IMR-90 (cell line): ENCODE measurements at regions not wholly inside any gene's neighbourhood (a gene's known extent, or its start where the extent isn't known, plus 50 kb on each side); places are given as distances from the start of the nearest gene placed in this dataset.

ENCODE experiments used
- ATAC-seq: fragments of 200-7000 bp; cut with Tn5 transposase; 2 replicates; pipeline ENCODE4 v1.9.1; 2020; ENCODE audit warnings: low read depth, mild to moderate bottlenecking, moderate library complexity
- BruUV-seq: library from RNA; stranded (reverse); fragments of 400-500 nt; replicated peaks from 2 replicates; lab custom pipeline; 2021; lab: Mats Ljungman, UMichigan
- CTCF ChIA-PET: fragments of 300-600 bp; formaldehyde crosslinking; extraction: SDS; loops from one replicate; lab custom pipeline; 2021; ENCODE audit warnings: antibody characterized with exemption; lab: Yijun Ruan, JAX
- POLR2A ChIA-PET: fragments of 300-600 bp; sonication (Branson Sonifier 250); formaldehyde crosslinking; loops from one replicate; lab custom pipeline; 2022; ENCODE audit warnings: antibody characterized with exemption; ENCODE audit not compliant: unreplicated experiment; lab: Charles Lee
- DNase-seq: peaks from one replicate; pipeline ENCODE4 v3.0.0; 2013
- H2AFZ ChIP-seq: replicated peaks from 2 replicates; pipeline ENCODE3; 2013; ENCODE audit warnings: low read length, mild to moderate bottlenecking; ENCODE audit not compliant: poor library complexity
- H2AK5ac ChIP-seq: 2 replicates; pipeline ENCODE4 v1.6.1; 2013; ENCODE audit warnings: low read depth, low read length, inconsistent platforms
- H2AK9ac ChIP-seq: replicated peaks from 2 replicates; pipeline ENCODE3; 2013; ENCODE audit warnings: mild to moderate bottlenecking, low read depth, low read length, moderate library complexity; ENCODE audit not compliant: poor library complexity
- H2BK120ac ChIP-seq: 2 replicates; pipeline ENCODE4 v1.6.1; 2013; ENCODE audit warnings: low read depth, low read length, inconsistent platforms
- H2BK15ac ChIP-seq: 3 replicates; pipeline ENCODE4 v1.6.1; 2013; ENCODE audit warnings: low read depth, low read length, inconsistent platforms
- H2BK20ac ChIP-seq: 2 replicates; pipeline ENCODE4 v1.6.1; 2013; ENCODE audit warnings: low read depth, mild to moderate bottlenecking, inconsistent platforms, low read length, moderate library complexity
- H2BK5ac ChIP-seq: 2 replicates; pipeline ENCODE4 v1.6.1; 2013; ENCODE audit warnings: mild to moderate bottlenecking, low read depth, low read length, inconsistent platforms; ENCODE audit not compliant: poor library complexity, severe bottlenecking
- H3K14ac ChIP-seq: replicated peaks from 2 replicates; pipeline ENCODE4 v1.6.1; 2013; ENCODE audit warnings: low read depth, low read length, inconsistent platforms
- H3K18ac ChIP-seq: 2 replicates; pipeline ENCODE4 v1.6.1; 2013; ENCODE audit warnings: low read depth, low read length, control low read depth
- H3K23ac ChIP-seq: 2 replicates; pipeline ENCODE4 v1.6.1; 2013; ENCODE audit warnings: low read depth, low read length, inconsistent platforms
- H3K27ac ChIP-seq: 2 replicates; pipeline ENCODE4 v1.5.1; 2013; ENCODE audit warnings: mild to moderate bottlenecking, control low read depth, low read length; ENCODE audit not compliant: insufficient read depth
- H3K27me3 ChIP-seq: 2 replicates; pipeline ENCODE4 v1.6.1; 2013; ENCODE audit warnings: low read length; ENCODE audit not compliant: control insufficient read depth, insufficient read depth
- H3K36me3 ChIP-seq: 2 replicates; pipeline ENCODE4 v1.6.1; 2013; ENCODE audit warnings: low read length, mixed read lengths; ENCODE audit not compliant: control insufficient read depth, insufficient read depth
- H3K4ac ChIP-seq: 2 replicates; pipeline ENCODE4 v1.6.1; 2013; ENCODE audit warnings: low read depth, low read length, inconsistent platforms
- H3K4me1 ChIP-seq: 2 replicates; pipeline ENCODE4 v1.6.1; 2013; ENCODE audit warnings: low read length, mixed read lengths; ENCODE audit not compliant: control insufficient read depth, insufficient read depth
- H3K4me2 ChIP-seq: 2 replicates; pipeline ENCODE4 v1.6.1; 2013; ENCODE audit warnings: low read depth, mild to moderate bottlenecking, control low read depth, low read length, moderate library complexity
- H3K4me3 ChIP-seq: 2 replicates; pipeline ENCODE4 v1.5.1; 2013; ENCODE audit warnings: low read depth, mild to moderate bottlenecking, control low read depth, low read length, moderate library complexity; ENCODE audit not compliant: insufficient read depth
- H3K56ac ChIP-seq: 2 replicates; pipeline ENCODE4 v1.6.1; 2013; ENCODE audit warnings: low read length, inconsistent platforms; ENCODE audit not compliant: insufficient read depth; ENCODE audit errors: extremely low read depth
- H3K79me1 ChIP-seq, 2 experiments: 2 replicates each; pipeline ENCODE4 v1.6.1; 2013; ENCODE audit warnings: low read length in 2 of 2, inconsistent platforms in 1 of 2, low read depth in 1 of 2
- H3K9ac ChIP-seq: 2 replicates; pipeline ENCODE4 v1.6.1; 2013; ENCODE audit warnings: low read depth, low read length, control low read depth
- H3K9me1 ChIP-seq: 2 replicates; pipeline ENCODE4 v1.6.1; 2013; ENCODE audit warnings: low read length, inconsistent platforms; ENCODE audit not compliant: insufficient read depth
- H3K9me3 ChIP-seq: 2 replicates; pipeline ENCODE4 v1.6.1; 2013; ENCODE audit warnings: low read length; ENCODE audit not compliant: control insufficient read depth, insufficient read depth
- H4K20me1 ChIP-seq: 2 replicates; pipeline ENCODE4 v1.6.1; 2013; ENCODE audit warnings: low read length, inconsistent platforms; ENCODE audit not compliant: insufficient read depth
- H4K5ac ChIP-seq: 2 replicates; pipeline ENCODE4 v1.6.1; 2013; ENCODE audit warnings: mild to moderate bottlenecking, low read depth, low read length, control low read depth
- H4K8ac ChIP-seq, 2 experiments: 2 replicates each; pipeline ENCODE4 v1.6.1; 2013; ENCODE audit warnings: low read depth in 2 of 2, low read length in 2 of 2, control low read depth in 1 of 2, inconsistent platforms in 1 of 2
- H4K91ac ChIP-seq: 2 replicates; pipeline ENCODE4 v1.6.1; 2013; ENCODE audit warnings: low read depth, low read length, inconsistent platforms; ENCODE audit not compliant: insufficient read depth
- BHLHE40 ChIP-seq: fragments of 150-350 bp; IDR thresholded peaks from 2 replicates; pipeline ENCODE4 v1.6.1; 2016; ENCODE audit warnings: mild to moderate bottlenecking, low read depth, low read length
- CEBPB ChIP-seq: IDR thresholded peaks from 2 replicates; pipeline ENCODE4 v1.6.1; 2012; ENCODE audit warnings: low read depth, low read length, improper control_type of control experiment
- CHD1 ChIP-seq: IDR thresholded peaks from 2 replicates; pipeline ENCODE4 v1.6.1; 2012; ENCODE audit warnings: low read depth, low read length, improper control_type of control experiment
- FOS ChIP-seq: fragments of 150-350 bp; IDR thresholded peaks from 2 replicates; pipeline ENCODE4 v1.6.1; 2016; ENCODE audit warnings: low read depth, low read length
- MAFK ChIP-seq: IDR thresholded peaks from 2 replicates; pipeline ENCODE4 v1.6.1; 2012; ENCODE audit warnings: low read depth, low read length, improper control_type of control experiment
- MAZ ChIP-seq: IDR thresholded peaks from 2 replicates; pipeline ENCODE4 v1.6.1; 2012; ENCODE audit warnings: low read depth, mild to moderate bottlenecking, low read length, improper control_type of control experiment, moderate library complexity, borderline replicate concordance
- MXI1 ChIP-seq: IDR thresholded peaks from 2 replicates; pipeline ENCODE4 v1.6.1; 2012; ENCODE audit warnings: low read depth, mild to moderate bottlenecking, low read length, moderate library complexity, borderline replicate concordance
- NFE2L2 ChIP-seq: fragments of 150-350 bp; IDR thresholded peaks from 2 replicates; pipeline ENCODE4 v1.6.1; 2016; ENCODE audit warnings: low read depth, mild to moderate bottlenecking, low read length
- POLR2A ChIP-seq: IDR thresholded peaks from 2 replicates; pipeline ENCODE4 v1.6.1; 2012; ENCODE audit warnings: mild to moderate bottlenecking, low read depth, low read length
- RAD21 ChIP-seq: IDR thresholded peaks from 2 replicates; pipeline ENCODE4 v1.6.1; 2012; ENCODE audit warnings: low read length, improper control_type of control experiment
- RCOR1 ChIP-seq: IDR thresholded peaks from 2 replicates; pipeline ENCODE4 v1.6.1; 2012; ENCODE audit warnings: mild to moderate bottlenecking, low read length, improper control_type of control experiment; ENCODE audit not compliant: insufficient replicate concordance
- RFX5 ChIP-seq: IDR thresholded peaks from 2 replicates; pipeline ENCODE4 v1.8.0; 2012; ENCODE audit warnings: low read depth, mild to moderate bottlenecking, low read length, moderate library complexity
- SMC3 ChIP-seq: fragments of 150-350 bp; IDR thresholded peaks from 2 replicates; pipeline ENCODE4 v1.6.1; 2016; ENCODE audit warnings: low read depth, mild to moderate bottlenecking, antibody characterized with exemption, low read length, moderate library complexity
- WGBS, 2 experiments: methylation state at CpG; one replicate each; pipeline versions ENCODE4 v1.1.5 to v1.1.7; 2013; ENCODE audit warnings: missing lambda C conversion rate in 2 of 2; ENCODE audit not compliant: insufficient read length in 1 of 2; ENCODE audit errors: extremely low coverage in 2 of 2; 5-methylcytosine and 5-hydroxymethylcytosine counted together
- dilution Hi-C: fragments of 300-500 bp; cut with HindIII; formaldehyde crosslinking; loops from one replicate; pipeline ENCODE4 v1.14.3; 2018; ENCODE audit warnings: low sequenced_read_pairs; ENCODE audit not compliant: unreplicated experiment
- in situ Hi-C: fragments of 300-500 bp; cut with MboI; formaldehyde crosslinking; loops from 3 replicates; pipeline ENCODE4 v1.14.3; 2019; ENCODE audit warnings: low sequenced_read_pairs, inconsistent platforms, mixed read lengths
- intact Hi-C: fragments of 100-400 bp; cut with micrococcal nuclease; formaldehyde crosslinking; loops from 2 replicates; pipeline ENCODE4 v1.10.0; 2022
- TF ChIP-seq, protein P1 (sequence below): fragments of 150-350 bp; IDR thresholded peaks from 2 replicates; pipeline ENCODE4 v1.6.1; 2017; ENCODE audit warnings: mild to moderate bottlenecking, antibody characterized with exemption, low read length, low read depth
- TF ChIP-seq, protein P2 (sequence below): conservative IDR thresholded peaks from 2 replicates; pipeline ENCODE4 v1.5.1; 2012; ENCODE audit warnings: mild to moderate bottlenecking, low read depth, low read length, improper control_type of control experiment
- TF ChIP-seq, protein P3 (sequence below): fragments of 150-350 bp; IDR thresholded peaks from 2 replicates; pipeline ENCODE4 v1.6.1; 2016; ENCODE audit warnings: low read depth, mild to moderate bottlenecking, low read length, moderate library complexity, borderline replicate concordance

DNA sequence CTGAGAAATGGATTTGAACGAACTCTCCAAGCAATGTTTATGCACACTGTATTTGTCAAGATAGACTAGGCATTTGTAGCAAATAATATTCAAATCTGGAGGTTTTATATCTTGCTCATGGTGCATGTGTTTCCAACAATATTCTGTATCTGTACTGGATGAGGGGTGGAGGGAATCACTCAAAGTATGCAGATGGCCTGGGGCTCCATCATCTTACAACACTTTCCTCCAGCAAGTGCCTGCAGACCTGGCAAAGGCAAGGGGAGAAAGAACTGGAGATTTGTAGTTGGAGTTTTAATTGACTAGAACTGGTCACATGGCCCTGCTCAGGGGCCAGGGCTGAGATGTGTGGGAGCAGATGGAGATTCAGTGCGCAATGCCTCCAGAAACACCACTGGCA lies 309.0 kb downstream of the PLK2 start:
- no peak overlapping the region for H2BK120ac ChIP-seq
- no peak for ATAC-seq
- no TSS peak for BruUV-seq
- no peak overlapping the region for H3K27ac ChIP-seq
- H2BK15ac ChIP-seq: no peak overlapping the region
- no peak overlapping the region for H3K18ac ChIP-seq
- no peaks in the 10 kb centered on the region for H3K27me3 ChIP-seq
- no peak overlapping the region for H3K4me2 ChIP-seq
- no peak overlapping the region for H2BK20ac ChIP-seq
- H3K36me3 ChIP-seq: no peaks in the 10 kb centered on the region
- H3K4ac ChIP-seq: no peak overlapping the region
- TF ChIP-seq RFX5 (no peak), MAFK (no peak), CEBPB (no peak), SMC3 (no peak), NFE2L2 (no peak), MXI1 (no peak), POLR2A (no peak), RAD21 (no peak), MAZ (no peak), FOS (no peak), CHD1 (no peak), RCOR1 (no peak), BHLHE40 (no peak)
- TF ChIP-seq, protein P1, sequence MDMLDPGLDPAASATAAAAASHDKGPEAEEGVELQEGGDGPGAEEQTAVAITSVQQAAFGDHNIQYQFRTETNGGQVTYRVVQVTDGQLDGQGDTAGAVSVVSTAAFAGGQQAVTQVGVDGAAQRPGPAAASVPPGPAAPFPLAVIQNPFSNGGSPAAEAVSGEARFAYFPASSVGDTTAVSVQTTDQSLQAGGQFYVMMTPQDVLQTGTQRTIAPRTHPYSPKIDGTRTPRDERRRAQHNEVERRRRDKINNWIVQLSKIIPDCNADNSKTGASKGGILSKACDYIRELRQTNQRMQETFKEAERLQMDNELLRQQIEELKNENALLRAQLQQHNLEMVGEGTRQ: no peak
- TF ChIP-seq, protein P2, sequence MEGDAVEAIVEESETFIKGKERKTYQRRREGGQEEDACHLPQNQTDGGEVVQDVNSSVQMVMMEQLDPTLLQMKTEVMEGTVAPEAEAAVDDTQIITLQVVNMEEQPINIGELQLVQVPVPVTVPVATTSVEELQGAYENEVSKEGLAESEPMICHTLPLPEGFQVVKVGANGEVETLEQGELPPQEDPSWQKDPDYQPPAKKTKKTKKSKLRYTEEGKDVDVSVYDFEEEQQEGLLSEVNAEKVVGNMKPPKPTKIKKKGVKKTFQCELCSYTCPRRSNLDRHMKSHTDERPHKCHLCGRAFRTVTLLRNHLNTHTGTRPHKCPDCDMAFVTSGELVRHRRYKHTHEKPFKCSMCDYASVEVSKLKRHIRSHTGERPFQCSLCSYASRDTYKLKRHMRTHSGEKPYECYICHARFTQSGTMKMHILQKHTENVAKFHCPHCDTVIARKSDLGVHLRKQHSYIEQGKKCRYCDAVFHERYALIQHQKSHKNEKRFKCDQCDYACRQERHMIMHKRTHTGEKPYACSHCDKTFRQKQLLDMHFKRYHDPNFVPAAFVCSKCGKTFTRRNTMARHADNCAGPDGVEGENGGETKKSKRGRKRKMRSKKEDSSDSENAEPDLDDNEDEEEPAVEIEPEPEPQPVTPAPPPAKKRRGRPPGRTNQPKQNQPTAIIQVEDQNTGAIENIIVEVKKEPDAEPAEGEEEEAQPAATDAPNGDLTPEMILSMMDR: no peak
- TF ChIP-seq, protein P3, sequence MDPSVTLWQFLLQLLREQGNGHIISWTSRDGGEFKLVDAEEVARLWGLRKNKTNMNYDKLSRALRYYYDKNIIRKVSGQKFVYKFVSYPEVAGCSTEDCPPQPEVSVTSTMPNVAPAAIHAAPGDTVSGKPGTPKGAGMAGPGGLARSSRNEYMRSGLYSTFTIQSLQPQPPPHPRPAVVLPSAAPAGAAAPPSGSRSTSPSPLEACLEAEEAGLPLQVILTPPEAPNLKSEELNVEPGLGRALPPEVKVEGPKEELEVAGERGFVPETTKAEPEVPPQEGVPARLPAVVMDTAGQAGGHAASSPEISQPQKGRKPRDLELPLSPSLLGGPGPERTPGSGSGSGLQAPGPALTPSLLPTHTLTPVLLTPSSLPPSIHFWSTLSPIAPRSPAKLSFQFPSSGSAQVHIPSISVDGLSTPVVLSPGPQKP: no peak
- dilution Hi-C loops (no loop called here), in situ Hi-C loops (loop anchor here (25.0 kb wide), 1 partner anchor 864 kb away; no protein-coding TSS in a partner anchor), intact Hi-C loops (no loop called here)
- H2AFZ ChIP-seq: no peak overlapping the region
- H3K9me1 ChIP-seq: no peaks in the 10 kb centered on the region
- DNase-seq: no peak
- no peak overlapping the region for H3K56ac ChIP-seq
- H4K91ac ChIP-seq: no peak overlapping the region
- no peak overlapping the region for H4K8ac ChIP-seq
- H3K14ac ChIP-seq: no peak overlapping the region
- no peak overlapping the region for H3K23ac ChIP-seq
- H3K9me3 ChIP-seq: no peaks in the 10 kb centered on the region
- H3K4me1 ChIP-seq: no peaks in the 10 kb centered on the region
- no CpG with 5 or more reads among the region's 2 CpGs for WGBS, 2 experiments
- no peak overlapping the region for H3K9ac ChIP-seq
- no peak overlapping the region for H3K4me3 ChIP-seq
- H2AK5ac ChIP-seq: no peak overlapping the region
- no peak overlapping the region for H4K5ac ChIP-seq
- H3K79me1 ChIP-seq: no peaks in the 10 kb centered on the region
- H4K20me1 ChIP-seq: no peaks in the 10 kb centered on the region
- no peak overlapping the region for H2BK5ac ChIP-seq
- ChIA-PET CTCF (no interaction called here), POLR2A (no interaction called here)
- H2AK9ac ChIP-seq: no peak overlapping the region
